Panc1 (cell line): ENCODE measurements at regions not wholly inside any gene's neighbourhood (a gene's known extent, or its start where the extent isn't known, plus 50 kb on each side); places are given as distances from the start of the nearest gene placed in this dataset.

Experiments
- ATAC-seq: fragments of 200-7000 bp; cut with Tn5 transposase; 2 replicates; pipeline ENCODE4 v1.9.1; 2020; ENCODE audit warnings: mild to moderate bottlenecking, moderate library complexity
- BruUV-seq: library from RNA; stranded (reverse); fragments of 400-500 nt; replicated peaks from 2 replicates; lab custom pipeline; 2021; lab: Mats Ljungman, UMichigan
- CTCF ChIA-PET: fragments of 300-600 bp; sonication (Branson Sonifier 250); formaldehyde crosslinking; loops from one replicate; lab custom pipeline; 2022; ENCODE audit warnings: antibody characterized with exemption; lab: Charles Lee
- POLR2A ChIA-PET: fragments of 300-600 bp; sonication (Branson Sonifier 250); formaldehyde crosslinking; loops from one replicate; lab custom pipeline; 2022; ENCODE audit warnings: antibody characterized with exemption; lab: Charles Lee
- DNase-seq: peaks from one replicate; pipeline ENCODE4 v3.0.0-alpha.2; 2010; ENCODE audit warnings: low read depth, low spot score
- H3K27ac ChIP-seq: 2 replicates; pipeline ENCODE4 v1.5.1; 2011; ENCODE audit warnings: mild to moderate bottlenecking, low read length, inconsistent platforms
- H3K27me3 ChIP-seq: fragments of 200-500 bp; sonication (Bioruptor generic); 2 replicates; pipeline ENCODE4 v1.6.0; 2014; ENCODE audit warnings: low read length, inconsistent platforms; ENCODE audit not compliant: control insufficient read depth, insufficient read depth
- H3K36me3 ChIP-seq: fragments of 200-500 bp; sonication (Bioruptor generic); 2 replicates; pipeline ENCODE4 v1.5.1; 2014; ENCODE audit warnings: inconsistent platforms, mild to moderate bottlenecking, low read length, moderate library complexity; ENCODE audit not compliant: control insufficient read depth, insufficient read depth
- H3K4me1 ChIP-seq: 2 replicates; pipeline ENCODE4 v1.5.1; 2011; ENCODE audit warnings: inconsistent platforms, mild to moderate bottlenecking, low read length, moderate library complexity; ENCODE audit not compliant: control insufficient read depth, insufficient read depth
- H3K4me3 ChIP-seq, 2 experiments: 2 replicates each; pipeline ENCODE4 v1.5.1; 2011 to 2012; ENCODE audit warnings: low read depth in 2 of 2, low read length in 2 of 2, mild to moderate bottlenecking in 2 of 2, inconsistent platforms in 1 of 2, moderate library complexity in 1 of 2
- H3K9me3 ChIP-seq: fragments of 200-500 bp; sonication (Bioruptor generic); 2 replicates; pipeline ENCODE4 v1.5.1; 2014; ENCODE audit warnings: low read depth, mild to moderate bottlenecking, inconsistent platforms, low read length, moderate library complexity; ENCODE audit not compliant: control insufficient read depth, insufficient read depth
- CTCF ChIP-seq: fragments of 450-650 bp; IDR thresholded peaks from 2 replicates; pipeline ENCODE4 v1.5.1; 2017; ENCODE audit warnings: mild to moderate bottlenecking
- POLR2AphosphoS5 ChIP-seq: IDR thresholded peaks from 2 replicates; pipeline ENCODE4 v1.6.1; 2012; ENCODE audit warnings: mild to moderate bottlenecking, low read depth, low read length, moderate library complexity
- REST ChIP-seq, 2 experiments: IDR thresholded peaks; 2 replicates each; pipeline ENCODE4 v1.6.1; 2011 to 2012; ENCODE audit warnings: low read depth in 2 of 2, control low read depth in 1 of 2, low read length in 1 of 2, mild to moderate bottlenecking in 1 of 2, moderate library complexity in 1 of 2; ENCODE audit not compliant: insufficient read depth in 1 of 2
- SIN3A ChIP-seq: IDR thresholded peaks from 2 replicates; pipeline ENCODE4 v1.6.1; 2012; ENCODE audit warnings: low read depth, mild to moderate bottlenecking, low read length, moderate library complexity, borderline replicate concordance; ENCODE audit not compliant: insufficient read depth
- TCF7L2 ChIP-seq: IDR thresholded peaks from 2 replicates; pipeline ENCODE4 v1.6.1; 2011; ENCODE audit warnings: mild to moderate bottlenecking, low read depth, low read length, inconsistent platforms
- in situ Hi-C: cut with HindIII; loops from 2 replicates; pipeline ENCODE4 v1.10.0; 2016; ENCODE audit warnings: low sequenced_read_pairs, low pct_unique_long_range_greater_than_20kb
- intact Hi-C: fragments of 100-400 bp; cut with micrococcal nuclease; formaldehyde crosslinking; loops from one replicate; pipeline ENCODE4 v1.10.0; 2022; ENCODE audit not compliant: unreplicated experiment

GRCh38 chr3:13263770-13264467 is 156.2 kb downstream of the NUP210 start:
- no peaks in the 10 kb centered on the region for H3K9me3 ChIP-seq
- intact Hi-C loops, result no loop called here
- no peak overlapping the region for H3K27ac ChIP-seq
- in situ Hi-C loops, result no loop called here
- POLR2A ChIA-PET, result no interaction called here
- TF ChIP-seq POLR2AphosphoS5, result no peak
- H3K27me3 ChIP-seq, result no peaks in the 10 kb centered on the region
- DNase-seq, result no peak
- no peaks in the 10 kb centered on the region; the same call in 1 of the 2 replicates for H3K4me1 ChIP-seq
- peak; percentile 62 for ATAC-seq
- CTCF ChIA-PET, result no interaction called here
- no peaks in the 10 kb centered on the region for H3K36me3 ChIP-seq
- no TSS peak for BruUV-seq
- no peak overlapping the region for H3K4me3 ChIP-seq

GRCh38 chr3:13262493-13263211 is 157.5 kb downstream of the NUP210 start:
- Histone ChIP-seq H3K36me3 (no peaks in the 10 kb centered on the region), H3K9me3 (no peaks in the 10 kb centered on the region), H3K27me3 (no peaks in the 10 kb centered on the region), H3K4me1 (no peaks in the 10 kb centered on the region; the same call in 1 of the 2 replicates), H3K4me3 (no peak overlapping the region), H3K27ac (no peak overlapping the region)
- POLR2A ChIA-PET, result no interaction called here
- in situ Hi-C loops, result no loop called here
- ATAC-seq (no peak), DNase-seq (no peak)
- TF ChIP-seq REST (IDR thresholded peaks at IDR 0.05; ENCODE audit: insufficient read depth in 1 of 2, low read depth in 2 of 2, low read length in 1 of 2) (no peak), CTCF (no peak), POLR2AphosphoS5 (no peak), TCF7L2 (no peak), SIN3A (no peak)
- BruUV-seq, result no TSS peak
- intact Hi-C loops, result no loop called here
- CTCF ChIA-PET, result no interaction called here

GRCh38 chr3:13261892-13262291 is 158.2 kb downstream of the NUP210 start:
- H3K27me3 ChIP-seq, result no peaks in the 10 kb centered on the region
- in situ Hi-C loops, result no loop called here
- no peak overlapping the region for H3K27ac ChIP-seq
- ATAC-seq, result no peak
- no TSS peak for BruUV-seq
- no peak overlapping the region for H3K4me3 ChIP-seq
- no peak for DNase-seq
- ChIA-PET POLR2A (interaction anchor here (0.6 kb wide), 2 partner anchors 60 to 217 kb away, joined by 3 to 5 read pairs; no protein-coding TSS in a partner anchor), CTCF (no interaction called here)
- no peak for TF ChIP-seq CTCF
- no peak for TF ChIP-seq SIN3A
- no peak for TF ChIP-seq POLR2AphosphoS5
- no peak for TF ChIP-seq TCF7L2
- TF ChIP-seq REST (IDR thresholded peaks at IDR 0.05; ENCODE audit: insufficient read depth in 1 of 2, low read depth in 2 of 2, low read length in 1 of 2), result no peak
- no peaks in the 10 kb centered on the region for H3K36me3 ChIP-seq
- no peaks in the 10 kb centered on the region for H3K9me3 ChIP-seq
- intact Hi-C loops, result no loop called here
- H3K4me1 ChIP-seq, result no peaks in the 10 kb centered on the region; the same call in 1 of the 2 replicates
